Kidney tubule cell (primary cell): ENCODE measurements at regions not wholly inside any gene's neighbourhood (a gene's known extent, or its start where the extent isn't known, plus 50 kb on each side); places are given as distances from the start of the nearest gene placed in this dataset.

ENCODE experiments used
- DNase-seq: peaks from one replicate; pipeline ENCODE4 v3.0.0-alpha.2; 2018; ENCODE audit warnings: low spot score

GRCh38 chr10:31081937-31082840, 50.5 kb upstream of the ZNF438 start:
- no peak for DNase-seq

- DNase-seq, result peak; percentile 84
Observed at GRCh38 chr10:31083765-31084184, 52.1 kb upstream of the ZNF438 start.

GRCh38 chr10:31087011-31087410, 55.3 kb upstream of the ZNF438 start:
- no peak for DNase-seq

- DNase-seq, result no peak
Observed at GRCh38 chr10:31087851-31088250, 56.2 kb upstream of the ZNF438 start.

- DNase-seq, result peak; percentile 72
Observed at GRCh38 chr10:31090894-31091607, 59.4 kb upstream of the ZNF438 start.

- DNase-seq, result no peak
Observed at GRCh38 chr10:31095677-31096560, 64.3 kb upstream of the ZNF438 start.

GRCh38 chr10:31098046-31098445, 66.4 kb upstream of the ZNF438 start:
- no peak for DNase-seq

GRCh38 chr10:31099094-31099493, 67.4 kb upstream of the ZNF438 start:
- DNase-seq, result no peak

GRCh38 chr10:31099664-31100063, 68.0 kb upstream of the ZNF438 start:
- DNase-seq, result peak; percentile 98

GRCh38 chr10:31100115-31100601, 68.5 kb upstream of the ZNF438 start:
- peak; percentile 86 for DNase-seq

- no peak for DNase-seq
Observed at GRCh38 chr10:31100662-31101061, 69.0 kb upstream of the ZNF438 start.

GRCh38 chr10:31101123-31101522, 69.5 kb upstream of the ZNF438 start:
- DNase-seq, result peak; percentile 99

GRCh38 chr10:31102421-31102820, 70.8 kb upstream of the ZNF438 start:
- peak; percentile 47 for DNase-seq

- no peak for DNase-seq
Observed at GRCh38 chr10:31103112-31103511, 71.4 kb upstream of the ZNF438 start.

GRCh38 chr10:31112961-31113360, 81.3 kb upstream of the ZNF438 start:
- DNase-seq, result no peak

GRCh38 chr10:31116226-31116625, 84.6 kb upstream of the ZNF438 start:
- DNase-seq, result no peak

GRCh38 chr10:31118556-31118955, 86.9 kb upstream of the ZNF438 start:
- peak; percentile 90 for DNase-seq

- DNase-seq, result no peak
Observed at GRCh38 chr10:31120392-31120791, 88.7 kb upstream of the ZNF438 start.

GRCh38 chr10:31120961-31121685, 89.5 kb upstream of the ZNF438 start:
- no peak for DNase-seq

- DNase-seq, result no peak
Observed at GRCh38 chr10:31121757-31122577, 90.3 kb upstream of the ZNF438 start.
